ENCODE measurements at regions not wholly inside any gene's neighbourhood (a gene's known extent, or its start where the extent isn't known, plus 50 kb on each side); places are given as distances from the start of the nearest gene placed in this dataset.
A peak's percentile ranks its signal among the peaks of the same experiment; 100 is the strongest.

DNA sequence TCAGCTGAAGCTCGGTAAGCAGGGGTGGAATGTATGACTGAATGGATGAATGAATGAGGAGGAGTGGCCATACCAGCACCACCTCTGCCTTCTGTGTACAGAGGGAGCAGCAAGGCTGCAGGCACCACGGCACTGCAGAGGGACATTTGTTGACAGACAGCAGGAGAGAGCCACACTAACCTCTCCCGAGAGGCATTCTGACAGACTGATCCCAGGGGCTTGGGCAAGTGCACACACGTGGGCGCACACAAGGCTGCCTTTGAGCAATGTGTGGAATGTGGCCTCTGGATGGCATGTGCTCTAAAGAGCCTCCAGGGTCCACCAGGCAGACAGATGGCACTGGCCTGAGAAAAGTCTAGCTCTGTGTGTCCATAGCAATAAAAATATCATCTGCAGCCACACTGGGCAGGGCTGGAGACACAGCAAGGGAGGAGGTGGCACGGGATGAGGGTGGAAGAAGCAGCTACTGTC is 111.8 kb downstream of the ACTL7B start (continued):
- TF ChIP-seq KDM3A (CRISPR knock-in tag; IDR thresholded peaks at IDR 0.05; ENCODE audit: low read depth) (no peak), NFKB2 (CRISPR knock-in tag; IDR thresholded peaks at IDR 0.05; ENCODE audit: borderline replicate concordance) (no peak), HNRNPK (IDR thresholded peaks at IDR 0.05; ENCODE audit: low read depth, low read length, poor library complexity, severe bottlenecking) (no peak), ZBTB33 (CRISPR knock-in tag; IDR thresholded peaks at IDR 0.05) (no peak), IKZF1 (IDR thresholded peaks at IDR 0.05) (no peak), ZNF761 (CRISPR knock-in tag; conservative IDR thresholded peaks at IDR 0.05) (no peak), MAZ (IDR thresholded peaks at IDR 0.05; ENCODE audit: borderline replicate concordance, low read depth, low read length) (no peak), MAZ (CRISPR knock-in tag; IDR thresholded peaks at IDR 0.05; ENCODE audit: low read depth) (no peak), ZNF280B (CRISPR knock-in tag; IDR thresholded peaks at IDR 0.05; ENCODE audit: borderline replicate concordance) (no peak), TOPORS (CRISPR knock-in tag; IDR thresholded peaks at IDR 0.05) (no peak), ARNT2 (CRISPR knock-in tag; IDR thresholded peaks at IDR 0.05; ENCODE audit: low read depth) (no peak), ZNF792 (CRISPR knock-in tag; IDR thresholded peaks at IDR 0.05) (0 out of 2 replicates have a peak, but pooled peaks have one; percentile 22), MTA3 (CRISPR knock-in tag; IDR thresholded peaks at IDR 0.05) (no peak), NR1H2 (CRISPR knock-in tag; IDR thresholded peaks at IDR 0.05; ENCODE audit: borderline replicate concordance, low read depth) (no peak), ZNF7 (CRISPR knock-in tag; IDR thresholded peaks at IDR 0.05) (no peak)
- TF ChIP-seq, protein P1, sequence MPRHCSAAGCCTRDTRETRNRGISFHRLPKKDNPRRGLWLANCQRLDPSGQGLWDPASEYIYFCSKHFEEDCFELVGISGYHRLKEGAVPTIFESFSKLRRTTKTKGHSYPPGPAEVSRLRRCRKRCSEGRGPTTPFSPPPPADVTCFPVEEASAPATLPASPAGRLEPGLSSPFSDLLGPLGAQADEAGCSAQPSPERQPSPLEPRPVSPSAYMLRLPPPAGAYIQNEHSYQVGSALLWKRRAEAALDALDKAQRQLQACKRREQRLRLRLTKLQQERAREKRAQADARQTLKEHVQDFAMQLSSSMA (CRISPR knock-in tag; IDR thresholded peaks at IDR 0.05), result no peak
- TF ChIP-seq, protein P2, sequence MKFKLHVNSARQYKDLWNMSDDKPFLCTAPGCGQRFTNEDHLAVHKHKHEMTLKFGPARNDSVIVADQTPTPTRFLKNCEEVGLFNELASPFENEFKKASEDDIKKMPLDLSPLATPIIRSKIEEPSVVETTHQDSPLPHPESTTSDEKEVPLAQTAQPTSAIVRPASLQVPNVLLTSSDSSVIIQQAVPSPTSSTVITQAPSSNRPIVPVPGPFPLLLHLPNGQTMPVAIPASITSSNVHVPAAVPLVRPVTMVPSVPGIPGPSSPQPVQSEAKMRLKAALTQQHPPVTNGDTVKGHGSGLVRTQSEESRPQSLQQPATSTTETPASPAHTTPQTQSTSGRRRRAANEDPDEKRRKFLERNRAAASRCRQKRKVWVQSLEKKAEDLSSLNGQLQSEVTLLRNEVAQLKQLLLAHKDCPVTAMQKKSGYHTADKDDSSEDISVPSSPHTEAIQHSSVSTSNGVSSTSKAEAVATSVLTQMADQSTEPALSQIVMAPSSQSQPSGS (CRISPR knock-in tag; IDR thresholded peaks at IDR 0.05), result no peak
- TF ChIP-seq, protein P3, sequence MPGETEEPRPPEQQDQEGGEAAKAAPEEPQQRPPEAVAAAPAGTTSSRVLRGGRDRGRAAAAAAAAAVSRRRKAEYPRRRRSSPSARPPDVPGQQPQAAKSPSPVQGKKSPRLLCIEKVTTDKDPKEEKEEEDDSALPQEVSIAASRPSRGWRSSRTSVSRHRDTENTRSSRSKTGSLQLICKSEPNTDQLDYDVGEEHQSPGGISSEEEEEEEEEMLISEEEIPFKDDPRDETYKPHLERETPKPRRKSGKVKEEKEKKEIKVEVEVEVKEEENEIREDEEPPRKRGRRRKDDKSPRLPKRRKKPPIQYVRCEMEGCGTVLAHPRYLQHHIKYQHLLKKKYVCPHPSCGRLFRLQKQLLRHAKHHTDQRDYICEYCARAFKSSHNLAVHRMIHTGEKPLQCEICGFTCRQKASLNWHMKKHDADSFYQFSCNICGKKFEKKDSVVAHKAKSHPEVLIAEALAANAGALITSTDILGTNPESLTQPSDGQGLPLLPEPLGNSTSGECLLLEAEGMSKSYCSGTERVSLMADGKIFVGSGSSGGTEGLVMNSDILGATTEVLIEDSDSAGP (CRISPR knock-in tag; IDR thresholded peaks at IDR 0.05; ENCODE audit: borderline replicate concordance), result no peak; the same call in 1 of the 2 replicates

All from HepG2 (cell line).